ENCODE measurements at regions not wholly inside any gene's neighbourhood (a gene's known extent, or its start where the extent isn't known, plus 50 kb on each side); places are given as distances from the start of the nearest gene placed in this dataset.

DNA sequence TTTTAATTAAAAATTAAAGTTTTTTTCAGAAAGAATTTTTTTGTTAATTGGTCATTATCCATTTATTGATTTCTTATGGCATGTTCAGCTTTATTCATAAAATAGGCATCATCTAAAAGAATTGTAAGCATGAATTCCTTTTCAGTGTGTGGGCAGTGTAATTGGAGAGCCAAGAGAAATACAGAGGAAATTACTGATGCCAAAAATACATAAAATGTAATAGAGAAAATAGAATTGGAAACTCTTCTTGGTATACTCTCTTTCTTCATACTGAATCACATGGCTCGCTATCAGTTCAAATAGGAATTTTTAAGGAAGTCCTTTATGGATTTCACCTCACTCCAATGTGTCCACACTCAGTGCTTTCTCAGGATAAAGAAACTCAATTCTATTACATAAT is 663.6 kb upstream of the NRXN1 start:
- ChIA-PET POLR2A (no interaction called here), CTCF (interaction anchor here (0.6 kb wide), 1 partner anchor 175 kb away, joined by 3 read pairs; no protein-coding TSS in a partner anchor)
- no peak overlapping the region for H3K4me2 ChIP-seq
- ATAC-seq (no peak), FAIRE-seq (no peak), DNase-seq (ENCODE audit: low read depth in 1 of 2, low spot score in 1 of 2) (no peak)
- TF ChIP-seq FOSL2 (IDR thresholded peaks at IDR 0.05) (no peak), FOSL2 (CRISPR knock-in tag; IDR thresholded peaks at IDR 0.05) (no peak), KDM1A (IDR thresholded peaks at IDR 0.05; ENCODE audit: low read depth) (no peak), ZC3H11A (IDR thresholded peaks at IDR 0.05) (no peak), HDAC2 (IDR thresholded peaks at IDR 0.05) (no peak), JUNB (IDR thresholded peaks at IDR 0.05) (no peak), RAD21 (conservative IDR thresholded peaks at IDR 0.05 in 1 of 2, IDR thresholded peaks at IDR 0.05 in 1 of 2) (no peak), TFCP2L1 (CRISPR knock-in tag; IDR thresholded peaks at IDR 0.05) (no peak), ZSCAN20 (CRISPR knock-in tag; IDR thresholded peaks at IDR 0.05) (no peak), CHD4 (IDR thresholded peaks at IDR 0.05; ENCODE audit: borderline replicate concordance) (no peak), SMC3 (IDR thresholded peaks at IDR 0.05) (no peak)
- TF ChIP-seq, protein P1, sequence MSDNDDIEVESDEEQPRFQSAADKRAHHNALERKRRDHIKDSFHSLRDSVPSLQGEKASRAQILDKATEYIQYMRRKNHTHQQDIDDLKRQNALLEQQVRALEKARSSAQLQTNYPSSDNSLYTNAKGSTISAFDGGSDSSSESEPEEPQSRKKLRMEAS (IDR thresholded peaks at IDR 0.05): no peak
- TF ChIP-seq, protein P2, sequence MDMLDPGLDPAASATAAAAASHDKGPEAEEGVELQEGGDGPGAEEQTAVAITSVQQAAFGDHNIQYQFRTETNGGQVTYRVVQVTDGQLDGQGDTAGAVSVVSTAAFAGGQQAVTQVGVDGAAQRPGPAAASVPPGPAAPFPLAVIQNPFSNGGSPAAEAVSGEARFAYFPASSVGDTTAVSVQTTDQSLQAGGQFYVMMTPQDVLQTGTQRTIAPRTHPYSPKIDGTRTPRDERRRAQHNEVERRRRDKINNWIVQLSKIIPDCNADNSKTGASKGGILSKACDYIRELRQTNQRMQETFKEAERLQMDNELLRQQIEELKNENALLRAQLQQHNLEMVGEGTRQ (IDR thresholded peaks at IDR 0.05): no peak
- peaks cover 21% of the 10 kb centered on the region; the same call in 2 of the 3 replicates for H3K4me1 ChIP-seq
- 83% methylated on average over 1 of the region's 1 CpG for WGBS (ENCODE audit: missing lambda C conversion rate)
- H3K27ac ChIP-seq: no peak overlapping the region
- H3K9me3 ChIP-seq: no peaks in the 10 kb centered on the region
- no peak overlapping the region for H3K4me3 ChIP-seq

DNA sequence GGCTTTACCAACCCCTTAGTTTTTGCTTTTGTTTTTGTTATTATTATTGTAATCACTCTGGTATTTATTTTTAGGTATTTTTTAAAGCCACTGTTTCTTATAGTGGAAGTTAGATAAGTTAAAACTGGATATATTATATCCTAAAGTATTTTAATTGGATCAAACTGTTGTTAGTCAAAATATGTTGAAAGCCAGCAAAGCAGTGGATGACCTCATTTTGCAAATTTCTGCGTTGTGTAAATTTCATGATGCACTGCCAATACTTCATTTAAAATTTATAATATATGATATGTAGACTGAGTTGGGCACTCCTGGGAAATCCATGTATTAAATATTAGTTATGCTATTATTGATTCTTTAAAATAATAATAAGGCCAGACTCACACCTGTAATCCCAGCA is 661.7 kb upstream of the NRXN1 start:
- FAIRE-seq (no peak), ATAC-seq (no peak), DNase-seq (ENCODE audit: low read depth in 1 of 2, low spot score in 1 of 2) (no peak)
- Histone ChIP-seq H3K27ac (no peak overlapping the region), H3K9me3 (no peaks in the 10 kb centered on the region), H3K4me1 (peaks cover 21% of the 10 kb centered on the region; the same call in 2 of the 3 replicates), H3K4me3 (no peak overlapping the region), H3K4me2 (no peak overlapping the region)
- TF ChIP-seq, protein P3, sequence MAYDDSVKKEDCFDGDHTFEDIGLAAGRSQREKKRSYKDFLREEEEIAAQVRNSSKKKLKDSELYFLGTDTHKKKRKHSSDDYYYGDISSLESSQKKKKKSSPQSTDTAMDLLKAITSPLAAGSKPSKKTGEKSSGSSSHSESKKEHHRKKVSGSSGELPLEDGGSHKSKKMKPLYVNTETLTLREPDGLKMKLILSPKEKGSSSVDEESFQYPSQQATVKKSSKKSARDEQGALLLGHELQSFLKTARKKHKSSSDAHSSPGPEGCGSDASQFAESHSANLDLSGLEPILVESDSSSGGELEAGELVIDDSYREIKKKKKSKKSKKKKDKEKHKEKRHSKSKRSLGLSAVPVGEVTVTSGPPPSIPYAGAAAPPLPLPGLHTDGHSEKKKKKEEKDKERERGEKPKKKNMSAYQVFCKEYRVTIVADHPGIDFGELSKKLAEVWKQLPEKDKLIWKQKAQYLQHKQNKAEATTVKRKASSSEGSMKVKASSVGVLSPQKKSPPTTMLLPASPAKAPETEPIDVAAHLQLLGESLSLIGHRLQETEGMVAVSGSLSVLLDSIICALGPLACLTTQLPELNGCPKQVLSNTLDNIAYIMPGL (CRISPR knock-in tag; IDR thresholded peaks at IDR 0.05; ENCODE audit: borderline replicate concordance): no peak
- TF ChIP-seq JUN (IDR thresholded peaks at IDR 0.05): no peak
- TF ChIP-seq BHLHE40 (IDR thresholded peaks at IDR 0.05; ENCODE audit: low read depth, low read length): no peak
- TF ChIP-seq CEBPB (IDR thresholded peaks at IDR 0.05): no peak
- no peak for TF ChIP-seq RFX5 (IDR thresholded peaks at IDR 0.05)
- TF ChIP-seq HOXB13 (CRISPR knock-in tag; IDR thresholded peaks at IDR 0.05; ENCODE audit: low read depth): no peak
- TF ChIP-seq FOSL2 (IDR thresholded peaks at IDR 0.05): no peak
- no peak for TF ChIP-seq FOSL2 (CRISPR knock-in tag; IDR thresholded peaks at IDR 0.05)
- TF ChIP-seq ZFP36 (IDR thresholded peaks at IDR 0.05; ENCODE audit: borderline replicate concordance, partially characterized antibody): no peak
- no peak for TF ChIP-seq PHF8 (IDR thresholded peaks at IDR 0.05; ENCODE audit: borderline replicate concordance, low read depth)
- TF ChIP-seq POLR2A (IDR thresholded peaks at IDR 0.05; ENCODE audit: low read length): no peak
- no peak for TF ChIP-seq RCOR1 (IDR thresholded peaks at IDR 0.05; ENCODE audit: low read depth, low read length)
- TF ChIP-seq, protein P4, sequence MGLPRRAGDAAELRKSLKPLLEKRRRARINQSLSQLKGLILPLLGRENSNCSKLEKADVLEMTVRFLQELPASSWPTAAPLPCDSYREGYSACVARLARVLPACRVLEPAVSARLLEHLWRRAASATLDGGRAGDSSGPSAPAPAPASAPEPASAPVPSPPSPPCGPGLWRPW (IDR thresholded peaks at IDR 0.05): no peak
- CTCF ChIA-PET: no interaction called here
- POLR2A ChIA-PET: no interaction called here
- 77% methylated on average over 1 of the region's 1 CpG for WGBS (ENCODE audit: missing lambda C conversion rate)

DNA sequence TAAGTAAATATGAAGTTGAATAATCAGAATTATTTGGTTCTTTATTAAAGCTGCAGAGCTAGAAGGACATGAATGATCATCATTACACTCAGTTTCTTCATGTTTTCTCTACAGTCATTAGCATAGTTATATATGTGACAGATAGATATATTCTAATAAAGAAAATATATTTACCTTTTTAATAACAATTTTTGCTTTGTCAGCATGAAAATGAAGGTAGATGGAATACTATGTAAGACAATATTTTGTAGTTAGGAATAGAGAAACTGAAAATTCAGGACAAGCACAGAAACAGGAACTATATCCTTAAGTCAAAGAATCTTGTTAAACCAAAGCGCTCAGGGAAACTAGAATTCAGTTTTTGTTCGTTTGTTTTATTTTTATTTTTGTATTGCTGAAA is 649.9 kb upstream of the NRXN1 start:
- 60% methylated on average over 2 of the region's 2 CpGs for WGBS (ENCODE audit: missing lambda C conversion rate)
- no peak for FAIRE-seq

More for the DNA sequence above, 649.9 kb upstream of the NRXN1 start:
- ATAC-seq (no peak), DNase-seq (ENCODE audit: low read depth in 1 of 2, low spot score in 1 of 2) (no peak)
- H3K4me2 ChIP-seq: no peak overlapping the region
- peaks cover 4% of the 10 kb centered on the region; the same call in 2 of the 3 replicates for H3K9me3 ChIP-seq
- CTCF ChIA-PET: no interaction called here
- H3K4me1 ChIP-seq: no peaks in the 10 kb centered on the region
- H3K27ac ChIP-seq: no peak overlapping the region
- POLR2A ChIA-PET: no interaction called here
- TF ChIP-seq NR3C1 (IDR thresholded peaks at IDR 0.05): no peak
- no peak for TF ChIP-seq ZNF302 (CRISPR knock-in tag; IDR thresholded peaks at IDR 0.05)
- TF ChIP-seq, protein P5, sequence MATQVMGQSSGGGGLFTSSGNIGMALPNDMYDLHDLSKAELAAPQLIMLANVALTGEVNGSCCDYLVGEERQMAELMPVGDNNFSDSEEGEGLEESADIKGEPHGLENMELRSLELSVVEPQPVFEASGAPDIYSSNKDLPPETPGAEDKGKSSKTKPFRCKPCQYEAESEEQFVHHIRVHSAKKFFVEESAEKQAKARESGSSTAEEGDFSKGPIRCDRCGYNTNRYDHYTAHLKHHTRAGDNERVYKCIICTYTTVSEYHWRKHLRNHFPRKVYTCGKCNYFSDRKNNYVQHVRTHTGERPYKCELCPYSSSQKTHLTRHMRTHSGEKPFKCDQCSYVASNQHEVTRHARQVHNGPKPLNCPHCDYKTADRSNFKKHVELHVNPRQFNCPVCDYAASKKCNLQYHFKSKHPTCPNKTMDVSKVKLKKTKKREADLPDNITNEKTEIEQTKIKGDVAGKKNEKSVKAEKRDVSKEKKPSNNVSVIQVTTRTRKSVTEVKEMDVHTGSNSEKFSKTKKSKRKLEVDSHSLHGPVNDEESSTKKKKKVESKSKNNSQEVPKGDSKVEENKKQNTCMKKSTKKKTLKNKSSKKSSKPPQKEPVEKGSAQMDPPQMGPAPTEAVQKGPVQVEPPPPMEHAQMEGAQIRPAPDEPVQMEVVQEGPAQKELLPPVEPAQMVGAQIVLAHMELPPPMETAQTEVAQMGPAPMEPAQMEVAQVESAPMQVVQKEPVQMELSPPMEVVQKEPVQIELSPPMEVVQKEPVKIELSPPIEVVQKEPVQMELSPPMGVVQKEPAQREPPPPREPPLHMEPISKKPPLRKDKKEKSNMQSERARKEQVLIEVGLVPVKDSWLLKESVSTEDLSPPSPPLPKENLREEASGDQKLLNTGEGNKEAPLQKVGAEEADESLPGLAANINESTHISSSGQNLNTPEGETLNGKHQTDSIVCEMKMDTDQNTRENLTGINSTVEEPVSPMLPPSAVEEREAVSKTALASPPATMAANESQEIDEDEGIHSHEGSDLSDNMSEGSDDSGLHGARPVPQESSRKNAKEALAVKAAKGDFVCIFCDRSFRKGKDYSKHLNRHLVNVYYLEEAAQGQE (IDR thresholded peaks at IDR 0.05): no peak
- peak; percentile 90 for TF ChIP-seq MAFK (IDR thresholded peaks at IDR 0.05; ENCODE audit: partially characterized antibody)
- no peak for TF ChIP-seq CHD2 (IDR thresholded peaks at IDR 0.05; ENCODE audit: low read length, partially characterized antibody)
- no peak overlapping the region for H3K4me3 ChIP-seq

All from A549 (cell line).